GM23338 (cell line): ENCODE measurements at regions not wholly inside any gene's neighbourhood (a gene's known extent, or its start where the extent isn't known, plus 50 kb on each side); places are given as distances from the start of the nearest gene placed in this dataset.

ENCODE experiments used
- ATAC-seq: fragments of 200-7000 bp; cut with Tn5 transposase; 3 replicates; pipeline ENCODE4 v1.9.1; 2020
- DNase-seq: peaks from one replicate; pipeline ENCODE4 v3.0.0-alpha.2; 2015; ENCODE audit warnings: low spot score
- H2AFZ ChIP-seq: fragments of 200-600 bp; sonication (generic); 2 replicates; pipeline ENCODE4 v1.8.0; 2016; ENCODE audit warnings: antibody characterized with exemption, mild to moderate bottlenecking, moderate library complexity
- H3F3A ChIP-seq: fragments of 200-600 bp; sonication (generic); replicated peaks from 2 replicates; pipeline ENCODE4 v1.8.0; 2017; ENCODE audit warnings: antibody characterized with exemption, mixed run types, low read depth
- H3K27ac ChIP-seq: fragments of 200-600 bp; sonication (generic); 2 replicates; pipeline ENCODE4 v1.6.1; 2016; ENCODE audit warnings: low read depth
- H3K27me3 ChIP-seq: fragments of 200-600 bp; sonication (generic); 2 replicates; pipeline ENCODE4 v1.8.0; 2016; ENCODE audit warnings: mild to moderate bottlenecking, mixed run types, moderate library complexity; ENCODE audit not compliant: insufficient read depth
- H3K36me3 ChIP-seq: fragments of 200-600 bp; sonication (generic); 2 replicates; pipeline ENCODE4 v1.8.0; 2016; ENCODE audit warnings: mild to moderate bottlenecking; ENCODE audit not compliant: insufficient read depth
- H3K4me1 ChIP-seq: fragments of 200-600 bp; sonication (generic); 2 replicates; pipeline ENCODE4 v1.8.0; 2016; ENCODE audit warnings: mild to moderate bottlenecking, moderate library complexity; ENCODE audit not compliant: insufficient read depth
- H3K4me2 ChIP-seq: fragments of 200-600 bp; sonication (generic); 2 replicates; pipeline ENCODE4 v1.7.1; 2017; ENCODE audit warnings: mixed run types
- H3K4me3 ChIP-seq: fragments of 200-600 bp; sonication (generic); 2 replicates; pipeline ENCODE4 v1.6.1; 2016; ENCODE audit warnings: mixed run types
- H3K79me2 ChIP-seq: fragments of 200-600 bp; sonication (generic); replicated peaks from 2 replicates; pipeline ENCODE4 v1.8.0; 2017; ENCODE audit warnings: mild to moderate bottlenecking; ENCODE audit not compliant: insufficient read depth
- H3K9me2 ChIP-seq: fragments of 200-600 bp; sonication (generic); 2 replicates; pipeline ENCODE4 v1.8.0; 2017; ENCODE audit not compliant: insufficient read depth
- H4K20me1 ChIP-seq: fragments of 200-600 bp; sonication (generic); replicated peaks from 2 replicates; pipeline ENCODE4 v1.8.0; 2017; ENCODE audit warnings: mild to moderate bottlenecking; ENCODE audit not compliant: insufficient read depth
- H3K27ac Mint-ChIP-seq: 2 replicates; pipeline ENCODE4 v1.8.0; 2020; ENCODE audit warnings: inconsistent platforms, mild to moderate bottlenecking, moderate library complexity, mixed read lengths
- H3K27me3 Mint-ChIP-seq: 3 replicates; pipeline ENCODE4 v1.8.0; 2022; ENCODE audit warnings: low read depth, mild to moderate bottlenecking, moderate library complexity, mixed read lengths, inconsistent platforms; ENCODE audit not compliant: insufficient read depth, poor library complexity
- H3K36me3 Mint-ChIP-seq: 3 replicates; pipeline ENCODE4 v1.8.0; 2021; ENCODE audit warnings: low read depth, mild to moderate bottlenecking, inconsistent platforms, moderate library complexity, mixed read lengths
- H3K4me1 Mint-ChIP-seq: 3 replicates; pipeline ENCODE4 v1.8.0; 2020; ENCODE audit warnings: mild to moderate bottlenecking, inconsistent platforms, mixed read lengths
- H3K4me3 Mint-ChIP-seq: 3 replicates; pipeline ENCODE4 v1.8.0; 2021; ENCODE audit warnings: moderate library complexity, mild to moderate bottlenecking, inconsistent platforms, mixed read lengths
- H3K9me3 Mint-ChIP-seq: 3 replicates; pipeline ENCODE4 v1.8.0; 2020; ENCODE audit warnings: moderate library complexity, mild to moderate bottlenecking, inconsistent platforms, mixed read lengths
- CREB1 ChIP-seq: fragments of 250-450 bp; sonication (Bioruptor Pico); IDR thresholded peaks from 2 replicates; pipeline ENCODE4 v1.5.0; 2020; ENCODE audit warnings: low read depth, mild to moderate bottlenecking, moderate library complexity
- EZH2phosphoT487 ChIP-seq: fragments of 200-600 bp; sonication (generic); IDR thresholded peaks from one replicate; pipeline ENCODE4 v1.8.1; 2018; ENCODE audit warnings: antibody characterized with exemption; ENCODE audit not compliant: unreplicated experiment
- JUNB ChIP-seq: IDR thresholded peaks from one replicate; pipeline ENCODE4 v1.6.1; 2016; ENCODE audit warnings: antibody characterized with exemption; ENCODE audit not compliant: unreplicated experiment
- NANOG ChIP-seq: IDR thresholded peaks from 2 replicates; pipeline ENCODE4 v1.6.1; 2016; ENCODE audit warnings: antibody characterized with exemption, borderline replicate concordance
- POLR2AphosphoS5 ChIP-seq: IDR thresholded peaks from 2 replicates; pipeline ENCODE4 v1.6.1; 2016; ENCODE audit warnings: antibody characterized with exemption, low read depth
- ZNF114 ChIP-seq: fragments of 250-450 bp; sonication (Bioruptor Pico); IDR thresholded peaks from 2 replicates; pipeline ENCODE4 v1.5.0; 2020; ENCODE audit warnings: mild to moderate bottlenecking, moderate library complexity
- TF ChIP-seq, protein P1 (sequence below), 2 experiments: fragments of 200-600 bp in 1 of 2; sonication (generic) in 1 of 2; conservative IDR thresholded peaks; 2 replicates each; pipeline versions ENCODE4 v1.5.1 to v1.6.1; 2016 to 2017; ENCODE audit warnings: antibody characterized with exemption in 2 of 2, low read depth in 2 of 2, mild to moderate bottlenecking in 2 of 2, moderate library complexity in 1 of 2
- TF ChIP-seq, protein P2 (sequence below): IDR thresholded peaks from 2 replicates; pipeline ENCODE4 v1.6.1; 2016; ENCODE audit warnings: antibody characterized with exemption
- TF ChIP-seq, protein P3 (sequence below): IDR thresholded peaks from one replicate; pipeline ENCODE4 v1.6.1; 2018; ENCODE audit warnings: antibody characterized with exemption; ENCODE audit not compliant: unreplicated experiment

DNA sequence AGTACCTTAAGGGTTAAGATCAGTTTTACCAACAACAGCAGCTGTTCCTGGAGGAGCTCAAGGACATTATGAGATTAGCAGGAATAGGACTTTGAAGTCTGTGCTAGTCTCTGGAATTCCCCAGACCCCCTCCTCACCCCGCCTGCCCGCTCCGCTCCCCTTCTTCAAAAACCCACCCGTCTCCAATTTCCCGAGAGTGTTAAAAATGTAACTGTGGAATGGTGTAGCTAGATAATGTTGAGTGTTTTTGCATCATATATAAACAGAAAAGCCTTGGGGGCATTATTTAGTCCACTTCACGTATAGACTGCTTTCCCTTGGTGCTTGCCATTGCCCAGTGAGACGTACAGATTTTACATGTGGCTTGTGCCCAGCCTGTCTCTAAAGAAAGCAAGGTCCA, 65.0 kb upstream of the SEMA6D start:
- Mint-ChIP-seq H3K27me3 (no peaks in the 10 kb centered on the region), H3K36me3 (no peaks in the 10 kb centered on the region), H3K27ac (no peak overlapping the region), H3K4me3 (no peak overlapping the region), H3K9me3 (no peaks in the 10 kb centered on the region), H3K4me1 (peaks cover 6% of the 10 kb centered on the region)
- Histone ChIP-seq H4K20me1 (no peaks in the 10 kb centered on the region), H3K4me1 (peaks cover 7% of the 10 kb centered on the region; the same call in 1 of the 2 replicates), H3K4me3 (no peak overlapping the region), H2AFZ (no peak overlapping the region), H3K27me3 (no peaks in the 10 kb centered on the region), H3F3A (no peaks in the 10 kb centered on the region), H3K79me2 (no peaks in the 10 kb centered on the region), H3K9me2 (no peaks in the 10 kb centered on the region), H3K4me2 (no peak overlapping the region), H3K36me3 (no peaks in the 10 kb centered on the region), H3K27ac (no peak overlapping the region)
- DNase-seq (no peak), ATAC-seq (no peak)
- TF ChIP-seq, protein P1, sequence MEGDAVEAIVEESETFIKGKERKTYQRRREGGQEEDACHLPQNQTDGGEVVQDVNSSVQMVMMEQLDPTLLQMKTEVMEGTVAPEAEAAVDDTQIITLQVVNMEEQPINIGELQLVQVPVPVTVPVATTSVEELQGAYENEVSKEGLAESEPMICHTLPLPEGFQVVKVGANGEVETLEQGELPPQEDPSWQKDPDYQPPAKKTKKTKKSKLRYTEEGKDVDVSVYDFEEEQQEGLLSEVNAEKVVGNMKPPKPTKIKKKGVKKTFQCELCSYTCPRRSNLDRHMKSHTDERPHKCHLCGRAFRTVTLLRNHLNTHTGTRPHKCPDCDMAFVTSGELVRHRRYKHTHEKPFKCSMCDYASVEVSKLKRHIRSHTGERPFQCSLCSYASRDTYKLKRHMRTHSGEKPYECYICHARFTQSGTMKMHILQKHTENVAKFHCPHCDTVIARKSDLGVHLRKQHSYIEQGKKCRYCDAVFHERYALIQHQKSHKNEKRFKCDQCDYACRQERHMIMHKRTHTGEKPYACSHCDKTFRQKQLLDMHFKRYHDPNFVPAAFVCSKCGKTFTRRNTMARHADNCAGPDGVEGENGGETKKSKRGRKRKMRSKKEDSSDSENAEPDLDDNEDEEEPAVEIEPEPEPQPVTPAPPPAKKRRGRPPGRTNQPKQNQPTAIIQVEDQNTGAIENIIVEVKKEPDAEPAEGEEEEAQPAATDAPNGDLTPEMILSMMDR (conservative IDR thresholded peaks at IDR 0.05; ENCODE audit: low read depth in 2 of 2): no peak
- TF ChIP-seq, protein P2, sequence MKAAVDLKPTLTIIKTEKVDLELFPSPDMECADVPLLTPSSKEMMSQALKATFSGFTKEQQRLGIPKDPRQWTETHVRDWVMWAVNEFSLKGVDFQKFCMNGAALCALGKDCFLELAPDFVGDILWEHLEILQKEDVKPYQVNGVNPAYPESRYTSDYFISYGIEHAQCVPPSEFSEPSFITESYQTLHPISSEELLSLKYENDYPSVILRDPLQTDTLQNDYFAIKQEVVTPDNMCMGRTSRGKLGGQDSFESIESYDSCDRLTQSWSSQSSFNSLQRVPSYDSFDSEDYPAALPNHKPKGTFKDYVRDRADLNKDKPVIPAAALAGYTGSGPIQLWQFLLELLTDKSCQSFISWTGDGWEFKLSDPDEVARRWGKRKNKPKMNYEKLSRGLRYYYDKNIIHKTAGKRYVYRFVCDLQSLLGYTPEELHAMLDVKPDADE: no peak
- no peak for TF ChIP-seq CREB1 (CRISPR knock-in tag)

DNA sequence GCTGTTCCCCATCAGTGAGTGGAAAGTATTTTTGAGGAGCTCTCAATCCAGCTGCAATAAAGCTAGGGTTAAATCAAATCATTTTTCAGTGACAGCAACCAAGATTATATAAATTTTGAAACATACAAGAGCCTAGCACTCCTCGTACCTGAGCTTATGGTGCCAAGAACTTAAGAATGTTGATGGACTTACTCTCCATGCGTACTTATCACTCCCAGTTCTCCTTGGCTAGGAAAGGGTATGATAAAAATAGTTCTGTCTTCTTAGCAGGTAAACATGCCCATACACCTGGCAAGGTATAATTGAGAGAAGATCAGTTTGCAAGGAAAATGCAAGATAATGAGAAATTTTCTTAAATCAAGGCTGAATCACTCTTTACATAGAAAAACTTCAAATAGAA, 64.5 kb upstream of the SEMA6D start:
- Mint-ChIP-seq H3K27me3 (no peaks in the 10 kb centered on the region), H3K27ac (no peak overlapping the region), H3K4me1 (peaks cover 6% of the 10 kb centered on the region), H3K9me3 (no peaks in the 10 kb centered on the region), H3K36me3 (no peaks in the 10 kb centered on the region), H3K4me3 (no peak overlapping the region)
- ATAC-seq: no peak
- Histone ChIP-seq H4K20me1 (no peaks in the 10 kb centered on the region), H3K27ac (no peak overlapping the region), H3K27me3 (no peaks in the 10 kb centered on the region), H3K4me1 (peaks cover 7% of the 10 kb centered on the region; the same call in 1 of the 2 replicates), H3K4me2 (no peak overlapping the region), H3K36me3 (no peaks in the 10 kb centered on the region), H3F3A (no peaks in the 10 kb centered on the region), H3K9me2 (no peaks in the 10 kb centered on the region), H3K79me2 (no peaks in the 10 kb centered on the region), H3K4me3 (no peak overlapping the region), H2AFZ (no peak overlapping the region)
- no peak for TF ChIP-seq POLR2AphosphoS5
- TF ChIP-seq ZNF114 (CRISPR knock-in tag): no peak
- no peak for TF ChIP-seq NANOG
- TF ChIP-seq, protein P3, sequence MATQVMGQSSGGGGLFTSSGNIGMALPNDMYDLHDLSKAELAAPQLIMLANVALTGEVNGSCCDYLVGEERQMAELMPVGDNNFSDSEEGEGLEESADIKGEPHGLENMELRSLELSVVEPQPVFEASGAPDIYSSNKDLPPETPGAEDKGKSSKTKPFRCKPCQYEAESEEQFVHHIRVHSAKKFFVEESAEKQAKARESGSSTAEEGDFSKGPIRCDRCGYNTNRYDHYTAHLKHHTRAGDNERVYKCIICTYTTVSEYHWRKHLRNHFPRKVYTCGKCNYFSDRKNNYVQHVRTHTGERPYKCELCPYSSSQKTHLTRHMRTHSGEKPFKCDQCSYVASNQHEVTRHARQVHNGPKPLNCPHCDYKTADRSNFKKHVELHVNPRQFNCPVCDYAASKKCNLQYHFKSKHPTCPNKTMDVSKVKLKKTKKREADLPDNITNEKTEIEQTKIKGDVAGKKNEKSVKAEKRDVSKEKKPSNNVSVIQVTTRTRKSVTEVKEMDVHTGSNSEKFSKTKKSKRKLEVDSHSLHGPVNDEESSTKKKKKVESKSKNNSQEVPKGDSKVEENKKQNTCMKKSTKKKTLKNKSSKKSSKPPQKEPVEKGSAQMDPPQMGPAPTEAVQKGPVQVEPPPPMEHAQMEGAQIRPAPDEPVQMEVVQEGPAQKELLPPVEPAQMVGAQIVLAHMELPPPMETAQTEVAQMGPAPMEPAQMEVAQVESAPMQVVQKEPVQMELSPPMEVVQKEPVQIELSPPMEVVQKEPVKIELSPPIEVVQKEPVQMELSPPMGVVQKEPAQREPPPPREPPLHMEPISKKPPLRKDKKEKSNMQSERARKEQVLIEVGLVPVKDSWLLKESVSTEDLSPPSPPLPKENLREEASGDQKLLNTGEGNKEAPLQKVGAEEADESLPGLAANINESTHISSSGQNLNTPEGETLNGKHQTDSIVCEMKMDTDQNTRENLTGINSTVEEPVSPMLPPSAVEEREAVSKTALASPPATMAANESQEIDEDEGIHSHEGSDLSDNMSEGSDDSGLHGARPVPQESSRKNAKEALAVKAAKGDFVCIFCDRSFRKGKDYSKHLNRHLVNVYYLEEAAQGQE: no peak
- TF ChIP-seq EZH2phosphoT487: no peak
- no peak for TF ChIP-seq JUNB
- DNase-seq: no peak
